Natural killer cell (primary cell): ENCODE measurements at regions not wholly inside any gene's neighbourhood (a gene's known extent, or its start where the extent isn't known, plus 50 kb on each side); places are given as distances from the start of the nearest gene placed in this dataset.

Experiments used
- ATAC-seq, 3 donors: fragments of 150-1000 bp in 2 of 3; fragments of 200-7000 bp in 1 of 3; cut with Tn5 transposase; 1 replicate in 1 of 3; 2 replicates in 2 of 3; pipeline ENCODE4 v1.10.0; 2021; ENCODE audit warnings: mild to moderate bottlenecking in 2 of 3, moderate library complexity in 2 of 3
- DNase-seq, 2 donors: peaks; one replicate each; pipeline versions ENCODE4 v3.0.0 to v3.0.0-alpha.2; 2013 to 2021; ENCODE audit warnings: mixed read lengths in 1 of 2
- H3K27ac ChIP-seq: one replicate; pipeline ENCODE4 v1.5.1; 2013; ENCODE audit warnings: mild to moderate bottlenecking, low read length
- H3K27me3 ChIP-seq: one replicate; pipeline ENCODE4 v1.6.1; 2013; ENCODE audit warnings: low read length; ENCODE audit not compliant: control insufficient read depth, insufficient read depth
- H3K36me3 ChIP-seq: one replicate; pipeline ENCODE4 v1.6.1; 2013; ENCODE audit warnings: low read length; ENCODE audit not compliant: control insufficient read depth, insufficient read depth
- H3K4me1 ChIP-seq: one replicate; pipeline ENCODE4 v1.6.1; 2013; ENCODE audit warnings: low read length; ENCODE audit not compliant: control insufficient read depth, insufficient read depth
- H3K4me3 ChIP-seq: one replicate; pipeline ENCODE4 v1.5.1; 2013; ENCODE audit warnings: low read length
- H3K9me3 ChIP-seq: one replicate; pipeline ENCODE4 v1.6.1; 2013; ENCODE audit warnings: low read length; ENCODE audit not compliant: control insufficient read depth, insufficient read depth
- H3K27ac Mint-ChIP-seq, 2 donors: one replicate each; pipeline ENCODE4 v1.8.0; 2022; ENCODE audit warnings: mild to moderate bottlenecking in 2 of 2, mixed read lengths in 2 of 2, moderate library complexity in 1 of 2
- H3K27me3 Mint-ChIP-seq, 2 donors: one replicate each; pipeline ENCODE4 v1.8.0; 2022; ENCODE audit warnings: low read depth in 2 of 2, mixed read lengths in 2 of 2
- H3K36me3 Mint-ChIP-seq: one replicate; pipeline ENCODE4 v1.8.0; 2022; ENCODE audit warnings: mixed read lengths
- H3K4me1 Mint-ChIP-seq, 2 donors: one replicate each; pipeline ENCODE4 v1.8.0; 2022; ENCODE audit warnings: mixed read lengths in 2 of 2
- H3K4me3 Mint-ChIP-seq: one replicate; pipeline ENCODE4 v1.8.0; 2022; ENCODE audit warnings: mild to moderate bottlenecking, moderate library complexity, mixed read lengths
- H3K9me3 Mint-ChIP-seq, 2 donors: one replicate each; pipeline ENCODE4 v1.8.0; 2022; ENCODE audit warnings: mixed read lengths in 2 of 2
- CTCF ChIP-seq: fragments of 200-600 bp; IDR thresholded peaks from one replicate; pipeline ENCODE4 v1.8.0; 2022; ENCODE audit warnings: antibody characterized with exemption
- WGBS: methylation state at CpG from one replicate; pipeline ENCODE4 v1.1.7; 2013; ENCODE audit warnings: missing lambda C conversion rate; ENCODE audit not compliant: insufficient coverage; 5-methylcytosine and 5-hydroxymethylcytosine counted together
- intact Hi-C: fragments of 100-400 bp; cut with micrococcal nuclease; formaldehyde crosslinking; loops from one replicate; pipeline ENCODE4 v1.14.2; 2022

GRCh38 chr2:238658054-238658407, 189.9 kb upstream of the TWIST2 start:
- intact Hi-C loops = no loop called here
- no peak overlapping the region for H3K27ac Mint-ChIP-seq
- Histone ChIP-seq H3K36me3 (no peaks in the 10 kb centered on the region), H3K4me1 (no peaks in the 10 kb centered on the region), H3K27me3 (no peaks in the 10 kb centered on the region), H3K27ac (no peak overlapping the region), H3K9me3 (no peaks in the 10 kb centered on the region), H3K4me3 (no peak overlapping the region)
- H3K4me3 Mint-ChIP-seq = no peak overlapping the region
- H3K36me3 Mint-ChIP-seq = no peaks in the 10 kb centered on the region
- no peak for TF ChIP-seq CTCF
- DNase-seq = no peak
- WGBS = 82% methylated on average over 7 of the region's 7 CpGs
- peaks cover 0 to 2% of the 10 kb centered on the region in 2 donors for H3K9me3 Mint-ChIP-seq
- H3K4me1 Mint-ChIP-seq = no peaks in the 10 kb centered on the region
- no peak for ATAC-seq
- H3K27me3 Mint-ChIP-seq = peaks cover 11 to 30% of the 10 kb centered on the region in 2 donors

GRCh38 chr2:238658820-238659219, 189.1 kb upstream of the TWIST2 start:
- DNase-seq (no peak), ATAC-seq (no peak)
- Histone ChIP-seq H3K4me1 (no peaks in the 10 kb centered on the region), H3K36me3 (no peaks in the 10 kb centered on the region), H3K9me3 (no peaks in the 10 kb centered on the region), H3K27ac (no peak overlapping the region), H3K27me3 (peaks cover 3% of the 10 kb centered on the region), H3K4me3 (no peak overlapping the region)
- Mint-ChIP-seq H3K27ac (no peak overlapping the region), H3K9me3 (peaks cover 0 to 2% of the 10 kb centered on the region in 2 donors), H3K4me1 (no peaks in the 10 kb centered on the region), H3K4me3 (no peak overlapping the region), H3K36me3 (no peaks in the 10 kb centered on the region), H3K27me3 (peaks cover 9 to 38% of the 10 kb centered on the region in 2 donors)
- intact Hi-C loops = no loop called here
- TF ChIP-seq CTCF = no peak
- 73% methylated on average over 3 of the region's 3 CpGs for WGBS

GRCh38 chr2:238659231-238659630, 188.7 kb upstream of the TWIST2 start:
- Histone ChIP-seq H3K4me1 (no peaks in the 10 kb centered on the region), H3K27ac (no peak overlapping the region), H3K4me3 (no peak overlapping the region), H3K9me3 (no peaks in the 10 kb centered on the region), H3K27me3 (peaks cover 3% of the 10 kb centered on the region), H3K36me3 (no peaks in the 10 kb centered on the region)
- Mint-ChIP-seq H3K27me3 (peaks cover 9 to 42% of the 10 kb centered on the region in 2 donors), H3K4me1 (no peaks in the 10 kb centered on the region), H3K27ac (no peak overlapping the region), H3K4me3 (no peak overlapping the region), H3K9me3 (peaks cover 0 to 2% of the 10 kb centered on the region in 2 donors), H3K36me3 (no peaks in the 10 kb centered on the region)
- 98% methylated on average over 6 of the region's 6 CpGs for WGBS
- no peak for TF ChIP-seq CTCF
- intact Hi-C loops = no loop called here
- ATAC-seq (no peak), DNase-seq (no peak)

GRCh38 chr2:238663586-238663985, 184.3 kb upstream of the TWIST2 start:
- no peaks in the 10 kb centered on the region for H3K36me3 ChIP-seq
- no peak for TF ChIP-seq CTCF

More at GRCh38 chr2:238663586-238663985, 184.3 kb upstream of the TWIST2 start:
- Mint-ChIP-seq H3K4me1 (no peaks in the 10 kb centered on the region), H3K27me3 (peaks cover 22 to 47% of the 10 kb centered on the region in 2 donors), H3K36me3 (no peaks in the 10 kb centered on the region), H3K27ac (no peak overlapping the region), H3K4me3 (no peak overlapping the region), H3K9me3 (peaks cover 2% of the 10 kb centered on the region in 2 donors)
- no peaks in the 10 kb centered on the region for H3K9me3 ChIP-seq
- H3K27me3 ChIP-seq = peaks cover 3% of the 10 kb centered on the region
- no peak overlapping the region for H3K27ac ChIP-seq
- WGBS = 74% methylated on average over 9 of the region's 9 CpGs
- intact Hi-C loops = no loop called here
- no peak overlapping the region for H3K4me3 ChIP-seq
- no peaks in the 10 kb centered on the region for H3K4me1 ChIP-seq
- ATAC-seq (no peak), DNase-seq (no peak)
